GM18505 (cell line): ENCODE measurements at regions not wholly inside any gene's neighbourhood (a gene's known extent, or its start where the extent isn't known, plus 50 kb on each side); places are given as distances from the start of the nearest gene placed in this dataset.

Experiments
- ATAC-seq: cut with Tn5 transposase; IDR thresholded peaks from one replicate; pipeline ENCODE4 v1.9.1; 2021; ENCODE audit not compliant: unreplicated experiment
- POLR2A ChIP-seq: IDR thresholded peaks from 4 replicates; pipeline ENCODE4 v1.6.1; 2011; ENCODE audit warnings: borderline replicate concordance; ENCODE audit not compliant: insufficient read depth, insufficient read length; ENCODE audit errors: extremely low read depth

DNA sequence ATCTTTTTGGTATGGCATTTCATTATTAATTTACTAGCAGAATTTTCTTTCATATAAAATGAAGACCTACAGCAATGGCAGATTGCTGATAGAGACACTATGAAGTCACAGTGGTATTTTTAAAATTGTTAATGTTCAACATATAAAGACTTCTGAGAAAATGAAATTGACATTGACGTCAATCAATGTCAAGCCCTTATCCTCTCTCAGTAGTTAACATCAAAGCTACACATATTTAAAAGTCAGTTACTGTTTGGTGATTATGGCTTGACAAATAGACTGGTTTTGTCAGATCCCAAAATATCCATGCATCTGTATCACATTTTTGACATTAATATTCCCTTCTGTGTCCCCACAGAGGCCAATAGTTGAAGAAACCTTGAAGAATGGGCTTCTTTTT is 1069.1 kb upstream of the SEL1L start:
- no peak for TF ChIP-seq POLR2A
- no peak for ATAC-seq

- no peak for TF ChIP-seq POLR2A
- no peak for ATAC-seq
Measured at GRCh38 chr14:82604819-82605218, 1071.2 kb upstream of the SEL1L start.

DNA sequence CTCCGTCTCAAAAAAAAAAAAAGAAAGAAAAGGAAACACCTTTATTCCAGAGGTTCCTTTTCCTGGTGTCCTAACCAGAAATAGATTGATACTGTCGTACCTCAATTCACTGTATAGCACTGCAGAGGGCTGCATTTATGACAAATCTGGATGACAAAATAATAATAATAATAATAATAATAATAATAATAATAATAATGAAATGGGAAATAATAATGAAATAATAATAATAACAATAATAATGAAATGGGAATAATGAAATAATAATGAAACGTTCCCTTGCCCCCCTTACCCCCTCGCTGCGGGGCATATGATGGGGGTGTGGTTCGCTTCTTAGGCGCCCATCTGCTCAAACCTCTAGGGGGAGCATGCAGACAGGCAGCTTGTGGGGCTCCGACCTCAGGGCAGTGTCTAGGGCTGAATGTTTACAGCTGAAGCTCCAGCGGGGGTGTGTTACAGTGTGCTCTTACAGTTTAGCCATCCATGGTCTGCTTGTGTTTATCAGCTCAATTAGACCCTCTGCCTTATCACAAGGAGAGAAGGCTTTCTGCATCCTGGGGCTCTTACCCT is 1088.3 kb upstream of the SEL1L start:
- TF ChIP-seq POLR2A: no peak
- no peak for ATAC-seq

GRCh38 chr14:82626156-82627066 is 1092.8 kb upstream of the SEL1L start:
- ATAC-seq: no peak
- no peak for TF ChIP-seq POLR2A

GRCh38 chr14:82635915-82636314 is 1102.3 kb upstream of the SEL1L start:
- ATAC-seq: no peak
- no peak for TF ChIP-seq POLR2A

DNA sequence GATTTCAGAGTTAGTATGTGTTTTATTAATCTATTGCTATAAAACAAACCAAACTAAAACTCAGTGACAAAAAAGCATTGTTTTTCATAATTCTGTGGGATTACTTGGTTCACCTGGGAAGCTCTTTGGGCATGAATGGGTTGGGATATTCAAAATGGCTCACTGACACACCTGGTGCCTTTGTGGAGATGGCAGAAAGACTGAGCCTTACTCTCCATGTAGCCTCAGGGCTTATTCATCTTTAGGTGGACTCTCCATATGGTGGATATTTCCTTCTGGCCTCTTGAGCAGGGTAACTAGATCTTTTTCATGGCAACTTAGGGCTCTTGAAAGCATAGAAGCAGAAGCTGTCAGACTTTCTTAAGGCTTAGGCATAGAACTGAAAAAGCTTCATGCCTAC is 1102.8 kb upstream of the SEL1L start:
- no peak for ATAC-seq
- TF ChIP-seq POLR2A: no peak

DNA sequence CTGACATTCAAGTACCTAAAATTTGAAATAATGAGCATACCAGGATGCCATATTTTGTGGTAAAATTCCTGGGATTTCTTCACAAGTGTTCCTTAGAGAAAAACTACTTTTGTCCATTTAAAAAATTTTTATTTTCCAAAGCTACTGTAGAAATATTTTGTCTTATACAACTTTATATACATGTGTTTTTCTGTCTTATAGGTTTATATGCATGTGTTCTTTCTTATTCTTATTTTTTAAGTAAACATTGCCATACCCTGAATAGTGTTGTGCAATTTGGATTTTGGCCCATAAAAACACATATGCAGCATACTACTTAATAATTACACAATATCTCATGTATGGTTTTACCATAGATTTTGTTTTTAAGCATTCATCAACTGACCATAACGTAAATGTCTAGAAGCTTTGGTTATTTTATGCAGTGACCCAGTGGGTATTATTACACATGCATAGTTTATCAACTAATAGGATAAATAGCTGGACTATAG is 1107.4 kb upstream of the SEL1L start:
- TF ChIP-seq POLR2A: no peak
- no peak for ATAC-seq

DNA sequence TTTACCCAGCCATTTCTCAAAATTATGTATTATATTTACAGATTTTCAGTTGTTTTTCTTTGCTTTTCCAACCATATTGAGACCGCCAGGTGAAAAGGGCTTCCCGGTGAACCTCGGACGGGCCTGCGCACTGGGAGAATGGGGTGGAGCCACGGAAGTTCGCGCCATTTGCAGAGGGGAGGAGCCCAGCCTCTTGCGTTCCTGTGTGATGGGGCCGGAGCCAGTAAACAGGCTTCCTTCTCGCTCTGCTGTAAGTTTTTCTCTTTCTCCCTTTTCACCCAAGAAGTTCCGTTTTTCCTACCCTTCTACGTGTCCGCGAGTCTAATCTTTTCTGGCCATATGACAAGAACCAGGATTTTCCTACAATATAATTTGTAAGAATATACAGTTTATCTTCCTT is 1108.8 kb upstream of the SEL1L start:
- peak; percentile 97 for ATAC-seq
- no peak for TF ChIP-seq POLR2A

DNA sequence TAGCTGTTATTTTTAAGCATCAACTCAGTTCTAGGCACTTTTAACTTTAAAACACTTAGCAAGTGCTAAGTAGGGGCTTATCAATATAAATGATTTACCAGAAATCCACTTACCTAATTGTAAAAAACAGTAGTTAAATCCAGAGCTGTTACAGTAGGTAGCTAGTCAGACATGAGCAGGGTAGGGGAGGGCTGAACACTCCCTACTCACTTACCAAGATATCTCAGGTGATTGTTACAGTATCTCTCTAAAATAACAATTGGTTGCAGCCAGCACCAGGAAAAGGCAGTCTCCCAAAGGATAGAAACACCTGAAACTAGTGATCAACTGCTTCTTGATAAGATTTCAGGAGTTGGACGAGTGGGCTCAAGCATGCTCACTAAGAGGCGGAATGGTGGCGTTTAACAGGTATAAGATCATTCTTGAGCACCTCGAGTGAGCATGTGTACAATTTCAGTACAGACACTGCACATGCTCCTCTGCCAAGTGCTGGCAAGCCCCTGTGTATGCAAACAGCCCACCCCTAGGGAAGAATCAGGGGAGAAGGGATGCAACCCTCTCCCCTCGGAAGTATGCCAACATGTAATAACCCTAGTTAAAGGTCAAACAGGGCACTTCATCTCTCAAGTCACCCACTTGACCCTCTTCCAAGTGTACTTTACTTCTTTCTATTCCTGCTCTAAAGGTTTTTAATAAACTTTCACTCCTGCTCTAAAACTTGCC is 1113.6 kb upstream of the SEL1L start:
- no peak for TF ChIP-seq POLR2A
- no peak for ATAC-seq

DNA sequence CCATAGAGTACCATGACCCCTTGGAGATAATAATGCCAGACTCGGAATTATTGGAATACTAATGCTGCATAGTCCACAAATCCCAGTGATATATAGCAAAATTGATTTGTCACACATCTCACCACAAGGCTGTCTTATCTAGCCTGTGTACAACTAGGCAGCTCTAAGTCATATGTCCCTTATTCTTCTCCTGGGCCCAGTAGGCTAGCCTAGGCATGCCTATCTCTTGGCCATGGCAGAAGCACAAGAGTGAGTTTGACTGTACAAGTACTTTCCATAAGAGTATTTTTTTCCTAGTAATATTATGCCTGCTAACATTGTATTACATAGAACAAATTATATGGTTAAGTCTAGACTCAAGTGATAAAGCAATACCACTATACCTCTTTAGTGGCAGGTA is 1122.1 kb upstream of the SEL1L start:
- no peak for ATAC-seq
- no peak for TF ChIP-seq POLR2A

- no peak for TF ChIP-seq POLR2A
- no peak for ATAC-seq
Measured at GRCh38 chr14:82657186-82657675, 1123.6 kb upstream of the SEL1L start.

DNA sequence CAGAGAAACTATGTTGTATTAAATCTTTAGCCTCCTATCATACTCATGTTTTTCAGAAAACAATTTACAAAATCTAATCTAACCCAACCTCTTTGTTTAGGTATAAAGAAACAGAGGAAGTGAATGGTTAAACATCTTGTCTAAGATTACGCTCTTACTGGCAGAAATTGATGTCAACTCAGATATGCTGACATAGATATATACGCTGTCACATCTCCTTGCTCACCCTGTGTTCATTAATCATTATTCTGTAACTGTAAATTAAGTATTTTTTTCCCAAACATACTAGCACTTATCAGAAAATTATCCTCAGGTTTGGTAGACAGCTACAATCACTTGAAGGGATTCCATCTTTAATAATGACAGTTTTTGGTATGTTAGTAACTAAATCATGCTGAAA is 1127.6 kb upstream of the SEL1L start:
- ATAC-seq: no peak

DNA sequence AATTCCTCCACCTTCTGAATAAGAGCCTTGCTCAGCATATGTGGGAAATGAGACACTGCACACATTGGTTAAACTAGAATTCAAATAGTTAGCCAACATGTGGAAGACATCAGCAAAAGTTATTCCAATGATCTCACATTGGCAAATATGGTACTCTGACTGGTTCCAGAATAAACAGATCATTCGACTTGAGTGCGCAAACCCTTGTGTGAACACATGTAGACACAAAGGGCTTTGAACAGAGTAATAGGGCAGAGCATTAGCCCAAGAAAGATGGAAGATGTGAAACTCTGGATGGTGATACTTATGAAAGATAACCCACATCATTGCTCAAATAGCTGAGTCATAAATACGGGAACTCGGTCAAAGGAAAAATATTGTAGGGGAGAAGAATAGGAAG is 1133.4 kb upstream of the SEL1L start:
- TF ChIP-seq POLR2A: no peak
- ATAC-seq: no peak

More for the DNA sequence above, 1127.6 kb upstream of the SEL1L start:
- TF ChIP-seq POLR2A: no peak
